Hepatocyte (in vitro differentiated cells): ENCODE measurements at regions not wholly inside any gene's neighbourhood (a gene's known extent, or its start where the extent isn't known, plus 50 kb on each side); places are given as distances from the start of the nearest gene placed in this dataset.

ENCODE experiments used
- CTCF ChIP-seq: fragments of 200-600 bp; sonication (generic); IDR thresholded peaks from 2 replicates; pipeline ENCODE4 v1.5.1; 2016; ENCODE audit warnings: antibody characterized with exemption, mild to moderate bottlenecking; ENCODE audit not compliant: poor library complexity
- EZH2 ChIP-seq: fragments of 200-600 bp; sonication (generic); IDR thresholded peaks from 2 replicates; pipeline ENCODE4 v1.6.1; 2016; ENCODE audit warnings: antibody characterized with exemption, mild to moderate bottlenecking, borderline replicate concordance

DNA sequence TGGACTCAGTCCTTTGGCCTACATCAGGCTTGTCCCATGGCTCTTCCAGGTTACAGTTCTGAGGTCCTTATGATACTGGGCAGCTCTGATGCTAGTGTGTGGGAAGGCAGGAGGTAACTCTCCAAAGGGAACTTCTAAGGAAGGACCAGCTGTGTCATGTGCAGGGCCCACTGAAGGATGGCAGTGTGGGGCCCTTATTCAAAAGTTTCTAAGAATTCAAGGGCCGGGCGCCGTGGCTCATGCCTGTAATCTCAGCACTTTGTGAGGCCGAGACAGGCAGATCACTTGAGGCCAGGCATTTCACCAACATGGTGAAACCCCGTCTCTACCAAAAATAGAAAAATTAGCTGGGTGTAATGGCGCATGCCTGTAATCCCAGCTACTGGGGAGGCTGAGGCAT is 254.2 kb upstream of the HABP2 start:
- no peak for TF ChIP-seq CTCF
- no peak for TF ChIP-seq EZH2
